Spleen (tissue), 11 donors: ENCODE measurements at regions not wholly inside any gene's neighbourhood (a gene's known extent, or its start where the extent isn't known, plus 50 kb on each side); places are given as distances from the start of the nearest gene placed in this dataset.

Source experiments
- DNase-seq: peaks from one replicate; pipeline ENCODE4 v3.0.0-alpha.2; 2020
- H3K27ac ChIP-seq, 8 donors: fragments of 200-600 bp; sonication (generic) in 7 of 8; 1 replicate in 4 of 8; 2 replicates in 4 of 8; pipeline versions ENCODE4 v1.5.0 to v1.8.0; 2016 to 2021; ENCODE audit warnings: inconsistent platforms in 4 of 8, mild to moderate bottlenecking in 4 of 8, moderate library complexity in 1 of 8
- H3K27me3 ChIP-seq, 7 donors: fragments of 200-600 bp; sonication (generic) in 6 of 7; replicated peaks in 1 of 7; 1 replicate in 4 of 7; 2 replicates in 3 of 7; pipeline versions ENCODE4 v1.5.0 to v1.8.0; 2016 to 2021; ENCODE audit warnings: inconsistent platforms in 3 of 7, mild to moderate bottlenecking in 1 of 7
- H3K36me3 ChIP-seq, 6 donors: fragments of 200-600 bp; sonication (generic) in 5 of 6; 1 replicate in 4 of 6; 2 replicates in 2 of 6; pipeline versions ENCODE4 v1.5.0 to v1.8.0; 2016 to 2021; ENCODE audit warnings: inconsistent platforms in 2 of 6
- H3K4me1 ChIP-seq, 6 donors: fragments of 200-600 bp; sonication (generic) in 5 of 6; 1 replicate in 3 of 6; 2 replicates in 3 of 6; pipeline versions ENCODE4 v1.5.0 to v1.8.0; 2016 to 2021; ENCODE audit warnings: inconsistent platforms in 3 of 6
- H3K4me3 ChIP-seq, 8 donors: fragments of 200-600 bp; sonication (generic) in 7 of 8; 1 replicate in 4 of 8; 2 replicates in 4 of 8; pipeline versions ENCODE4 v1.5.0 to v1.8.0; 2016 to 2021; ENCODE audit warnings: inconsistent platforms in 4 of 8, mild to moderate bottlenecking in 4 of 8, moderate library complexity in 2 of 8
- H3K9me3 ChIP-seq, 8 donors: fragments of 200-600 bp; sonication (generic) in 7 of 8; 1 replicate in 4 of 8; 2 replicates in 4 of 8; pipeline versions ENCODE4 v1.5.0 to v1.8.0; 2016 to 2021; ENCODE audit warnings: inconsistent platforms in 4 of 8
- CTCF ChIP-seq, 11 experiments: fragments of 200-600 bp in 7 of 11; fragments of 450-650 bp in 4 of 11; sonication (generic) in 4 of 11; IDR thresholded peaks in 8 of 11; conservative IDR thresholded peaks in 3 of 11; 1 replicate in 7 of 11; 2 replicates in 4 of 11; pipeline versions ENCODE4 v1.4.0 to v1.8.0; 2016 to 2021; ENCODE audit warnings: antibody characterized with exemption in 11 of 11, inconsistent platforms in 4 of 11, mild to moderate bottlenecking in 1 of 11
- POLR2A ChIP-seq, 3 donors: fragments of 450-650 bp; IDR thresholded peaks; one replicate each; pipeline ENCODE4 v1.5.1; 2017; ENCODE audit warnings: antibody characterized with exemption in 3 of 3, mild to moderate bottlenecking in 1 of 3
- POLR2AphosphoS5 ChIP-seq, 3 donors: sonication (generic); formaldehyde crosslinking; IDR thresholded peaks; one replicate each; pipeline ENCODE4 v1.5.1; 2017; ENCODE audit warnings: antibody characterized with exemption in 3 of 3
- WGBS, 5 donors: extraction: QIAGEN DNeasy Blood & Tissue Kit in 3 of 5; methylation state at CpG; one replicate each; pipeline versions ENCODE4 v1.1.5 to v1.1.7; 2013 to 2018; 5-methylcytosine and 5-hydroxymethylcytosine counted together
- intact Hi-C: fragments of 100-400 bp; cut with DNase I; formaldehyde crosslinking; loops from one replicate; pipeline ENCODE4 v1.15.0; 2023; ENCODE audit warnings: low total_unique reads
- donor health status: healthy with polysubstance abuse.
- donor health status: DM: no; HTN: no; CAD: no; lungs with moderate emphysema.
- donor health status: DM: no; HTN: no; CAD: no.
- donor health status: Bipolar disorder and iron deficiency.
- donor health status: healthy.
- donor health status: DM: no; HTN: no; CAD: no.
- donor health status: DM: yes; HTN: yes; CAD: no.

- peak overlapping the region in 4 of 8 donors; percentile 34 to 61 (median 50) for H3K27ac ChIP-seq
- 15 to 31% (median 19%) methylated on average over 3 of the region's 3 CpGs for WGBS, 5 donors
- H3K27me3 ChIP-seq: no peaks in the 10 kb centered on the region
- H3K9me3 ChIP-seq: no peaks in the 10 kb centered on the region
- TF ChIP-seq POLR2AphosphoS5 (IDR thresholded peaks at IDR 0.05) (no peak), CTCF (IDR thresholded peaks at IDR 0.05 in 8 of 11, conservative IDR thresholded peaks at IDR 0.05 in 3 of 11) (no peak), POLR2A (IDR thresholded peaks at IDR 0.05) (no peak)
- H3K4me1 ChIP-seq: peaks cover 0 to 20% (median 2%) of the 10 kb centered on the region in 6 donors
- no peak overlapping the region for H3K4me3 ChIP-seq
- H3K36me3 ChIP-seq: no peaks in the 10 kb centered on the region
- intact Hi-C loops: no loop called here
- no peak for DNase-seq
These were observed 737.9 kb upstream of the ZNF608 start for GRCh38 chr5:125484272-125484741.

GRCh38 chr5:125484742-125485641 lies 738.6 kb upstream of the ZNF608 start:
- H3K27me3 ChIP-seq: no peaks in the 10 kb centered on the region
- H3K36me3 ChIP-seq: no peaks in the 10 kb centered on the region
- 28 to 37% (median 34%) methylated on average over 10 of the region's 10 CpGs for WGBS, 5 donors
- DNase-seq: no peak
- H3K4me3 ChIP-seq: no peak overlapping the region
- peak overlapping the region in 7 of 8 donors; percentile 24 to 61 (median 42) for H3K27ac ChIP-seq
- TF ChIP-seq POLR2AphosphoS5 (IDR thresholded peaks at IDR 0.05) (peak in 1 of 3 donors; percentile 23), CTCF (IDR thresholded peaks at IDR 0.05 in 8 of 11, conservative IDR thresholded peaks at IDR 0.05 in 3 of 11) (no peak)
- no peaks in the 10 kb centered on the region for H3K9me3 ChIP-seq
- H3K4me1 ChIP-seq: peaks cover 0 to 20% (median 2%) of the 10 kb centered on the region in 6 donors
- intact Hi-C loops: no loop called here

GRCh38 chr5:125485771-125486170 lies 739.3 kb upstream of the ZNF608 start:
- Histone ChIP-seq H3K27ac (peak overlapping the region in 6 of 8 donors; percentile 12 to 48 (median 36)), H3K36me3 (no peaks in the 10 kb centered on the region), H3K4me1 (peaks cover 0 to 20% (median 2%) of the 10 kb centered on the region in 6 donors), H3K4me3 (no peak overlapping the region), H3K27me3 (no peaks in the 10 kb centered on the region), H3K9me3 (no peaks in the 10 kb centered on the region)
- intact Hi-C loops: no loop called here
- TF ChIP-seq POLR2A (IDR thresholded peaks at IDR 0.05) (no peak), POLR2AphosphoS5 (IDR thresholded peaks at IDR 0.05) (no peak), CTCF (IDR thresholded peaks at IDR 0.05 in 8 of 11, conservative IDR thresholded peaks at IDR 0.05 in 3 of 11) (no peak)
- no peak for DNase-seq
- 64 to 81% (median 69%) methylated on average over 3 of the region's 3 CpGs for WGBS, 5 donors

- intact Hi-C loops: no loop called here
- H3K9me3 ChIP-seq: no peaks in the 10 kb centered on the region
- H3K4me1 ChIP-seq: peaks cover 0 to 20% (median 2%) of the 10 kb centered on the region in 6 donors
- DNase-seq: no peak
- H3K36me3 ChIP-seq: no peaks in the 10 kb centered on the region
- H3K27me3 ChIP-seq: no peaks in the 10 kb centered on the region
- H3K4me3 ChIP-seq: no peak overlapping the region
- TF ChIP-seq POLR2AphosphoS5 (IDR thresholded peaks at IDR 0.05) (no peak), POLR2A (IDR thresholded peaks at IDR 0.05) (no peak), CTCF (IDR thresholded peaks at IDR 0.05 in 8 of 11, conservative IDR thresholded peaks at IDR 0.05 in 3 of 11) (no peak)
- H3K27ac ChIP-seq: no peak overlapping the region
- 85 to 94% (median 89%) methylated on average over 2 of the region's 2 CpGs for WGBS, 5 donors
These were observed 740.2 kb upstream of the ZNF608 start for GRCh38 chr5:125486634-125487033.
